ENCODE measurements at regions not wholly inside any gene's neighbourhood (a gene's known extent, or its start where the extent isn't known, plus 50 kb on each side); places are given as distances from the start of the nearest gene placed in this dataset.

DNA sequence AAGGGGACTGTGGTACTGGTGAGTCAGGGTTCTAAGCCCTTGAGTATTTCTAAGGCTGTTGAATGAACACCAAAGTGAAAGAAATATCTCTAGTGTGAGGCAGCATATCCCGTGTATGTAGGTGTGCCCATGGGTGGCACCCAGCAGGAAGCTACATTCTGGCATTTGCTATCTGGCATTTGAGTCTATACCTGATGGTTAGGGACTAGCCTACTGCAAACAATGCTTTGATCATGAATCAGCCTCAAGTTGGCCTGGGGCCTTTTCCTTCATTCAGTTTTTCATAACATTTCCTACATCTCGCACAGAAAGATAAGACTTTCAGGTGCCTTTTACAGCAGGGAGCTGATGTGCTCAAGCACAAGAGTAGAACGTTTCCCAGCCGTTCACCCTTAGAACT is 85.7 kb upstream of the E2F7 start:
- peak; percentile 10 for DNase-seq (ENCODE audit: low read depth)

DNA sequence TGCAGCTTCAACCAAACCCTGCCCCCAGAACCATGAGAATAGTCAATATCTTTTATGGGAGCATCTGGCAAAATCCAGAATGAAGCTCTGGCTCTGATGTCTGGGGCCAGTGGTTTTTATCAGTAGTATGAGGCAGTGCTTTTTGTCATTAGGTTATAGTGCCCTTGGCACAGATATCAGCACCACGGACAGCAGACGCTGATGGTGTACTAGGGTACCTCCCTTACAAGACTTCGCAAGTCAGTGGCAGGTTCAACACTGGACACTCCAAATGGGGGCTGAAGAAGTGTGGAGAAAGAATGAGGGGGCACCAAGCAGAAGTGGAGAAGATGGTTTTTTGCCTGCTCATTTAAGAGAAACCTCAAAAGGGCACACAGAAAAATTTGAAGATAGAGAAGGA is 68.2 kb upstream of the E2F7 start:
- DNase-seq (ENCODE audit: low read depth): peak; percentile 43

DNA sequence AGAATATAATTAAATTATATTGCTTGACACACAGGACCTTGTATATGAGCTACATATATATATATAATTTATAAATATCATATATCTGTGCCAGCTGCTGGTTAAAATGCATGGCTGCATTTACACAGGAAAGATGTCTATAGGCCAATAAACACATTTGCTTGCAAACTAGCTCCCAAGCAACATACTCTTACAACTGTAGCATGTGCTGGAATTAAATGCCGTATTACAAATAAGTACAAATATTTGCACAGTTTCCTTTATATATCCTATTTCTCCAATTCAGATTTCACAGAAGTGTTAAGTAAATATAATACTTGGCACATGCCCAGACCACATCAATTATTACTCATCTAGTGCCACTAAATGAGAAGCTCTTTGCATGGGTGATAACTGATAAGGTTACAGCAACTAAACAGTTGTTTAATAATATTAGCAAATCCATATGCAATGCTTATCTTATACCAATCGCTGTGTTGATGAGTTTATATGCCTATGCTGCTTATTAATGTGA is 66.7 kb upstream of the E2F7 start:
- DNase-seq (ENCODE audit: low read depth): no peak

DNA sequence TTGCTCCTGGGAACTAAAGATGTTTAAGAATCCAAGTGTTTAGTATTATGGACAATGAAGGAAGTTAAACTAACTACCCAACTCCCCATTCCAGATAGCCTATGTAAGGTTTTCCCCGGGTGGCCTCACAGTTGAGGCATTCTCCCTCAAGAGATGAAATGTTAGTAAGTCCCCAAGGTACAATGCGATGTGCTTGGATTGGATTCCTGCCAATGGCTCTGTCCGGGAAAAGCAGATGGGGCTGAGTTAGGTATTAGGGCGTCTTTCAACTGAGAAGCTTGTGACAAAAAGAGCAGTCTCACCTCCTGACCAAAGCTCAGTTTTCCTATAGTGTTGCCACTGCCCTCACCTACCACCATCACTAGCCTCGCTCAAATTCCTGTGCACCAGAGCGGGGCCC is 64.8 kb upstream of the E2F7 start:
- DNase-seq (ENCODE audit: low read depth): no peak

DNA sequence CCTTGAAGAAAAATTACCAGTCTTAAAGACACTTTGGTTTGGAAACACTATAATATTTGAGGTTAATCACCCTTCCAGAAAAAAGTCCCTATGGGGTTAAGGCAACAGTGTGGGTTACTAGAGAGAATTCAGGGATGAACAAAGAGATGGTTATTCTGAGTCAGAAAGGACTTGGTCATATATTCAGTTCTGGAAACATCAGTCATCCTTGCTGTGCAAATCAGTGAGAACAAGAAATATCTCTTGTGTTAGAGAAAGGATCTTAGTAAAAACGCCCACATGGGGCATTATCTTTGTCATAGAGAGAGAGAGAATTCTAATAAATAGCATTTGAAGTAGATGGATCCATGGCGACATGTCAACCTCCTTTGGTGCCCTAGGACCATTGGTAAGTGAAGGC is 59.4 kb upstream of the E2F7 start:
- DNase-seq (ENCODE audit: low read depth): peak; percentile 72

DNA sequence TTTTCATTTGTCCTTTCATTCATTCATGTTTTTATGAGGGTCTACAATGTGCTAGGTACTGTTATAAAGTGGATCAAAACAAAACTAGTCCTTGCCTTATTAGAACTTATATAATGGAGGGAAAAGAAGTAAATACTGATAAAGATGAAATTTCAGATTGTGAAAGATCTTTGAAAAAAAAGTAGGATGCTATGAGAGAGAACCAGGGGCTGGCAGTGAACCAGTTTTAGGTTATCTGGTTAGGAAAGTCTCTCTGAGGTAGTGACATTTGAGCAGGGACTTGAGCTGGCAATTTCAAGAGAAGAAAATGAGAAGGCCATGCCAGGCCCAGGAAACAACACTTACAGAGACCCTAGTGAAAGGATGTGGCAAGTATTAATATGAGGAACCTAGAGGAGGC is 57.3 kb upstream of the E2F7 start:
- DNase-seq (ENCODE audit: low read depth): peak; percentile 31

DNA sequence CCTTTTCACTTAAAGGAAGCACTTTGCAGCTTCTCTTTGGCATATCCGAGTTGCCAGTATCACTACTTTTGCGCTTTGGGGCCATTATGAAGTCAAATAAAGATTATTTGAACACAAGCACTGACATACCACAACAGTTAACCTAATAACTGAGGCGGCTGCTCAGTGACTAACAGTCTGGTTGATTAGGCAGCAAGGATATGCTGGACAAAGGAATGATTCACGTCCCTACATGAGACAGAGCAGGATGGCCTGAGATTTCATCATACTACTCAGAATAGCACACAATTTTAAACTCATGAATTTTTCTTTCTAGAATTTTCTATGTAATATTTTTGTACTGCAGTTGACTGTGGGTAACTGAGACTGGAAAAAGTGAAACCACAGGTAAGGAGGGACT is 56.9 kb upstream of the E2F7 start:
- peak; percentile 92 for DNase-seq (ENCODE audit: low read depth)

DNA sequence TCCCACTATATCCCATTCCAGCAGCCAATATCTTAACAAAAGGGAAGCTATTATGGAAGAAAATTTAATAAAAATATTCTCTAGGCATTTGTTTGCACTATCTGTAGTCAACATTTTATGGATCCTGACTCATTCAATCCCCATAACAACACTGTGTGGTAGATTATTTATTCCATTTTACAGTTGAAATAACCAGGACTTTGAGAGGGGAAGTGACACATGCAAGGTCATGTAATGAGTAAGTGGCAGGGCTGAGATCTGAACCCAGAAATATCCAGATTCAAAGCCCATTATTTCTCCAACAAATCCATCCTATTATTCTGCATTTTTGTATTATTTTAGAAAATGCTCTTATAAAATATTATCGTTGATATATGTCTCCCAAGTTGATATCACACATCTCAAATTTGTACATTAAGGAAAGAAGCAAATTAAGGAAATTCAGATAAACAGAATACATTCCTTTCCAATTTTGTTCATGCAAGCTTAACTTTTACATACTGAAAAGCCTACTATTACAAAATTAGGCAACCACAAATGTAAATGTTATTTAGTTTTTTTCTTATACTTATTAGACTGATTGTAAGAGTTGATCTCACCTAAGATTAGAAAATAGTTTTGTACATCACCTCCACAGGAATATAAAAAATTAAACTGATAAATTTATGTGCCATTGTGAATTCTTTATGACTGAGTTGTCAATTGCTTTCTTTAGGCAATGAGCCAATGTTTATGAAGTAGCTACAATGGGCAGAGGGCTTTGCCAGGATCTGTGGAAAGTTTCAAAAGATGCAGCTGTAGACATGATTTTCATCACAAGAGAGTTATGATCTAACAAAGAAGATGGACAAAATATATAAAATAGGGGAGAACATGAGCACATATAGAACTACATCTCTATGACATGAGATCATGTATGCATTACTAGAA is 55.1 kb upstream of the E2F7 start:
- peak; percentile 89 for DNase-seq (ENCODE audit: low read depth)

DNA sequence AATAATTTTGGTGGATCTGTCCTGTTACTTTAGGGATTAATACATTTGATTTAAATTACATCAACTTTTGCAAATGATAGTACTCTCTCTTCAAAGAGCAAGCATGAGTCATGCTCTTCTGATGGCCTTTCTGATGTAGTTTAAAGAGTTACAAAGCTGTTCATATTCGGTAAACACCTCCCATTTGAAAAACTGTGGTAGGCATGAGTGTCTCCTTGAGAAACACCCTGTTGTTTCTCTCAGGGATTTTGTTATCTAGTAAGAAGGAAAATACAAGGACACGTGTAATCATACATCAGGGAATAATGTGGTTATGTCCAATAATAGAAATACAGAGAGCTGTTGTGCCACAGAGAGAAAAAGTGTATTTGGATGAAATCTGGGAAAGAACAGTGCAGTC is 53.3 kb upstream of the E2F7 start:
- peak; percentile 47 for DNase-seq (ENCODE audit: low read depth)

DNA sequence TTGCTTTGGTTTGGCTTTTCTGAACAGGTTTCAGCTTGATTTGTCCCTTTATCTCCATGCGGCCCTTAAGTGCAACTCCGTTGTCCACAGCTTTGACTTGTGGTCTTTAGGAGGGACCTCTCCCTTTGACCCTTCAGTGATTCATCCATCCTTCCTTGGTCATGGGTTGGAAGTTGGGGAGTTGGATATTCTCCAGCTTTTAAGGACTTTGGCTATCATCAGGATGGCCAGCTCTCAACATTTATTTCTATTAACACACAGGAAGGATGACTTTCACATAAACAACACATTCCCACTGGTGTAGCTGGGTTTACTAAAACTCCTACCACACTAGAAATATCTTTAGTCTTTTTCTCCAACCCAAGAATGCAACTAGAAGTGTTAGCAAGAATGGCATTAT is 50.9 kb upstream of the E2F7 start:
- DNase-seq (ENCODE audit: low read depth): peak; percentile 88

DNA sequence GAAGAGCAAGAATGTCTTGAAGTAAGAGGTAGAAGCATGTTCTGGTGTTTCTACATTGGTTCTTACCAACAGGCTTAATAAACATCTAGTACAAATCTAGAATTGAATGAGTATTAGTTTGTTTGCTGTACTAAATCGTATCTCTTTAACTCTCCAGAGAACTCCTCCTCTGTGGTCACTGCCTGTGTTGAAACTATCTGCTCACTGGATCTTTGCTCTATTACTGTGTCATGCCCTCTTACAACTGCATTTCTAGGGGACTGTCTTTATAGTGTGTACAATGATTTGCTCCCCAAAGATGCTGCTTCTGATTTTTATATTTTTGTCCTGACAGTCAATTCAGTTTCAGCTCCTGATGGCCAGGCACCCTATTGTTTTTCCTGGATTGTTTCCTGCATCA is 50.1 kb upstream of the E2F7 start:
- DNase-seq (ENCODE audit: low read depth): no peak
